ENCODE measurements at regions not wholly inside any gene's neighbourhood (a gene's known extent, or its start where the extent isn't known, plus 50 kb on each side); places are given as distances from the start of the nearest gene placed in this dataset.

DNA sequence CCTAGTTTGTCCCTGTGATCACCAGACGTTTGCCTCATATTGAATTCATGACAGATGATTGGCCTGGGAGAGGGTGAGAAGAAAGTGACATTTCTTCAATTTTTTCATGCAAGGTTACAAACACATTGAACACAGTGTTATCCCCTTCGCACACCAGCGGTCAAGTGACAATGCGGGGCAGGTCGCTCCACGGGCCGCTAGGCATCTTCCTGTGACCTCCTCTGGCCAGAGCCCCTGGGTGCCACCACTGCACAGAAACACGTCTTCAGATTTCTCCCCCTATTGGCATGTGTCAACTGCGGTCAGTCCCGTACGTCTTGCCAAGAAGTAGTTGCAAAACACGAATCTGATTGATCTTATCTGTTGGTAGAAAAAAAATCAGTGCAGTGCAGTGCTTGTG is 97.1 kb downstream of the PXDC1 start:
- H3K9me3 ChIP-seq, result no peaks in the 10 kb centered on the region
- no peaks in the 10 kb centered on the region for H3K4me1 ChIP-seq
- peaks cover 4% of the 10 kb centered on the region; the same call in 1 of the 2 replicates for H3K27me3 ChIP-seq
- no peak for DNase-seq
- H3K4me3 ChIP-seq (ENCODE audit: low read depth, low read length), result no peak overlapping the region
- TF ChIP-seq, protein P1, sequence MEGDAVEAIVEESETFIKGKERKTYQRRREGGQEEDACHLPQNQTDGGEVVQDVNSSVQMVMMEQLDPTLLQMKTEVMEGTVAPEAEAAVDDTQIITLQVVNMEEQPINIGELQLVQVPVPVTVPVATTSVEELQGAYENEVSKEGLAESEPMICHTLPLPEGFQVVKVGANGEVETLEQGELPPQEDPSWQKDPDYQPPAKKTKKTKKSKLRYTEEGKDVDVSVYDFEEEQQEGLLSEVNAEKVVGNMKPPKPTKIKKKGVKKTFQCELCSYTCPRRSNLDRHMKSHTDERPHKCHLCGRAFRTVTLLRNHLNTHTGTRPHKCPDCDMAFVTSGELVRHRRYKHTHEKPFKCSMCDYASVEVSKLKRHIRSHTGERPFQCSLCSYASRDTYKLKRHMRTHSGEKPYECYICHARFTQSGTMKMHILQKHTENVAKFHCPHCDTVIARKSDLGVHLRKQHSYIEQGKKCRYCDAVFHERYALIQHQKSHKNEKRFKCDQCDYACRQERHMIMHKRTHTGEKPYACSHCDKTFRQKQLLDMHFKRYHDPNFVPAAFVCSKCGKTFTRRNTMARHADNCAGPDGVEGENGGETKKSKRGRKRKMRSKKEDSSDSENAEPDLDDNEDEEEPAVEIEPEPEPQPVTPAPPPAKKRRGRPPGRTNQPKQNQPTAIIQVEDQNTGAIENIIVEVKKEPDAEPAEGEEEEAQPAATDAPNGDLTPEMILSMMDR (IDR thresholded peaks at IDR 0.05; ENCODE audit: low read depth, low read length), result no peak
- H3K36me3 ChIP-seq, result no peaks in the 10 kb centered on the region

DNA sequence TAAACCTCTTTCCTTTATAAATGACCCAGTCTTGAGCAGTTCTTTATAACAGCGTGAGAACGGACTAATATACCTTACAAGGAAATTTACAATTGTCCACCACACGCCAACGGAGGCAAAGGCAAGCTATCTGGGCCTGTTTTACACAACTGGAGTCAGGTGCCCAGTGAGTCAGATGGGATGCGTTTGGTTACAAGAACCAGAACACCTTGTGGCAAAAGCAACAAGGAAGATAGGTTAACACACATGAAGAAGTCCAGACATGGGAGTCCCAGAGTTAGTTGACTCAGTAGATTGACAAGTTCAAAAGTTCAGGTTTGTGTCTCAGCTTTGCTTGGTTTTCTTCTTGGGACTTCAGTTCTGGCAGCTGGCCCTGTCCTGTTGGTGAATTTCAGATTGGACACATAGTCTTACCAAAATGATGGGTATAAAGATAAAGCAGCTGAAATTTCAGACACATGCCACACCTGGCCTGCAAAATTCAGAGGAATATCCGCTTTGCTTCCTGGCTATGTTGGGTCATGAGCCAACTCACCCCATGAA is 97.9 kb downstream of the PXDC1 start:
- H3K4me3 ChIP-seq (ENCODE audit: low read depth, low read length), result no peak overlapping the region
- H3K4me1 ChIP-seq, result no peaks in the 10 kb centered on the region
- no peaks in the 10 kb centered on the region for H3K36me3 ChIP-seq
- no peaks in the 10 kb centered on the region for H3K9me3 ChIP-seq
- peaks cover 4% of the 10 kb centered on the region; the same call in 1 of the 2 replicates for H3K27me3 ChIP-seq
- TF ChIP-seq, protein P1 (IDR thresholded peaks at IDR 0.05; ENCODE audit: low read depth, low read length), result no peak
- no peak for DNase-seq

DNA sequence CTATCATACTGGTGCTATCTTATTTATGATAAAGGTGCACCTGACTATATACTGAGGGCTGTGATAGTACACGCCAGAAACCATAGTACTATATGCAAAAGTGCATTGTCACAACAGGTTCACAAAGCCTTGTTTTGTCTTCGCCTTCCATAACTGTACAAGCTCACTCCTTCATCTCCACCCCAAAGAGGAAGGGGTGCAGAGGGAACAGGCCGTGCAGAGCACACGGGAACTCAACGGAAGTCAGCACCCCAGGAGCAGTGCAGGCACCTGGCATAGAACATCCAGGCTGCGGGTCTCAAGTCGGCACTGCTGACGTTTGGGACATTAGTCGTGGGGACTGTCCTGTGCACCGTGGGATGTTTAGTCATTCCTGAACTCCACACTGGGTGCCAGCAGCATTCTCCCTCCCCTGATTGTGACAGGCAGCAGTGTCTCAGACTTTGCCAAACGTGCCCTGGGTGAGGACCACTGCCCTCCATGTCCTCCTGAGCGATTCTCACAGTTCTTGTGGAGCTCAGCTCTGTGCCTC is 99.7 kb downstream of the PXDC1 start:
- TF ChIP-seq, protein P1 (IDR thresholded peaks at IDR 0.05; ENCODE audit: low read depth, low read length), result no peak

DNA sequence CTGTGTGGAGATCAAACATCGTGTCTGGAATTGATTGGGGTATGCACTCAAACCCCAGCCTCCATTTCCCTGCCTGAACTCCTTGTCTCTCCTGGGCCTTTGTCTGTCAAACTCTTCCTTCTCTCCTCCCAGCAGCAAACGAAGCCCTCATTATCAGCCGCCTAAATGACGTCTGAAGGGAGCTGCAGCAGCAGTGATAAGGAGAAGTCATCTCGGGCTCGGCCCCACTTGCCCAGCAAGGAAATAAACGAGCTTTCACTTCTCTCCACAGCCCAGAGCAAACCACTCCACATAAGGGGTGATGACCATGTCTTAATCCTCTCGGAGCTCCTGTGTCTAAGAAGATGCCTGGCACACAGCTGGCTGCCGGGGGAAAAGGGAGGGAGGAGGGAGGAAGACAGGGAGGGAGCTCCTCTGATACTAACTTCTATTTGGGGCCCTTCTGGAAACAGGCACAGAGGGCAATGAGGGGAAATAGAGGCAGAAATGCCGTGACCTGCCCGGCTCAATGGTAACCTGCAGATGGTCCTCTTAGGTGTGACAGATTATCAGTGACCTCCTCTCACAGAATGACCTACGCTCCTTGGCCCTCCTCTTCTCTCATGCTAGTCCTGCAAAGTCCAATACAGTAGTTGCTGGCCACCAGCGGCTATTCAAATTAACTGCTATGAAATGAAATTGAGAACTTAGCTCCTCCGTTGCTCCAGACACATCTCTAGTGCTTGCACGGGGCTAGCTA is 100.4 kb downstream of the PXDC1 start:
- H3K9me3 ChIP-seq, result no peaks in the 10 kb centered on the region
- H3K4me1 ChIP-seq, result no peaks in the 10 kb centered on the region
- peaks cover 4% of the 10 kb centered on the region; the same call in 1 of the 2 replicates for H3K27me3 ChIP-seq
- H3K4me3 ChIP-seq (ENCODE audit: low read depth, low read length), result no peak overlapping the region
- DNase-seq, result no peak
- TF ChIP-seq, protein P1 (IDR thresholded peaks at IDR 0.05; ENCODE audit: low read depth, low read length), result no peak
- H3K36me3 ChIP-seq, result no peaks in the 10 kb centered on the region

More for the DNA sequence above, 99.7 kb downstream of the PXDC1 start:
- Histone ChIP-seq H3K4me3 (ENCODE audit: low read depth, low read length) (no peak overlapping the region), H3K36me3 (no peaks in the 10 kb centered on the region), H3K4me1 (no peaks in the 10 kb centered on the region), H3K9me3 (no peaks in the 10 kb centered on the region), H3K27me3 (peaks cover 4% of the 10 kb centered on the region; the same call in 1 of the 2 replicates)
- DNase-seq, result no peak

DNA sequence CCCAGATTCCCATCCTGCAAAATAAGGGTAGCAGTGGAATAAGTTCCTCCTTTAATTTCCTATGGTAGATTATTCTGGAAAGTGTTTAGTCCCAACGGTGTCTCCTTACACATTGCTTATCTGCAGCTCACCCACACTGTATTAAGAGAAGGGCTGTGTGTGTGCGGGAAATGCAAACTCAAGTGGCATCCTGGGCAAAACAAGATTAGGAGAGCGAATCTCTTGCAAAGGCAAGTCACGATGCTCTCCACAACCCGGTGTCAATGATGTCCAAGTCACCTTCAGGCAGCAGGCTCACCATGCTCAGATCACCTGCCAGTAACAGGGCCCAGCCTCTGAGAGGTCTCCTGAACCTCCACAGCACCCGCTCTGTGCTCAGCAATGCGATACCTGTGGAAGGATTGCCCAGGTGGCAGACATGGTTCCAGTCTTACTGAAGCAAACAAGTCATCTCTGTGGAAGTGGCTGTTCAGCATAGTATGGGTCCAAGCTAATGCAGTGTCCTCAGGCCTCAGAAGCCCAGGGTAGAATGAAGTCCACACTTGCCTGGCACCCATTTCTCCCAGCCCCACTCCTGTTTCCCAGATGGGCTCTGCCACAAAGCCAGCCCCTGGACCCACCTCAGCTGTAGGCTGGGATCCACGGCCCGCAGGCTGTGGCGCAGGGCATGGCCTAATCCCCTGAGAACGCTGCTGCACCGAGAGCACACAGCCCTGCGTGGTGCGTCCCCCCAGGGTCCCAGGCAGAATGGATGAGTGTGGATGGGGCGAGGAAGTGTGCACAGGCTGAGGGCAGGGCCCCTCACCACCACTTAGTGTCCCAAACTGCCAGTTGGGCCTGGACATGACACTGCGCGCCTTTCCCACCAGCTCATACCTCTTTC is 101.2 kb downstream of the PXDC1 start:
- TF ChIP-seq, protein P1 (IDR thresholded peaks at IDR 0.05; ENCODE audit: low read depth, low read length), result no peak
- no peak overlapping the region for H3K4me3 ChIP-seq (ENCODE audit: low read depth, low read length)
- H3K36me3 ChIP-seq, result no peaks in the 10 kb centered on the region
- no peaks in the 10 kb centered on the region for H3K9me3 ChIP-seq
- no peak for DNase-seq
- no peaks in the 10 kb centered on the region for H3K4me1 ChIP-seq
- peaks cover 7% of the 10 kb centered on the region for H3K27me3 ChIP-seq
